Tibial nerve (tissue), 4 donors: ENCODE measurements at regions not wholly inside any gene's neighbourhood (a gene's known extent, or its start where the extent isn't known, plus 50 kb on each side); places are given as distances from the start of the nearest gene placed in this dataset.

Experiments used
- DNase-seq, 2 donors: peaks; one replicate each; pipeline ENCODE4 v3.0.0-alpha.2; 2019; ENCODE audit warnings: low spot score in 2 of 2
- H3K27ac ChIP-seq, 4 donors: fragments of 200-600 bp; sonication (generic) in 3 of 4; one replicate each; pipeline ENCODE4 v1.5.1; 2017 to 2019; ENCODE audit warnings: mild to moderate bottlenecking in 1 of 4
- H3K27me3 ChIP-seq, 2 donors: fragments of 200-600 bp; sonication (generic) in 1 of 2; one replicate each; pipeline versions ENCODE4 v1.5.1 to v1.6.0; 2017 to 2019
- H3K36me3 ChIP-seq, 3 donors: fragments of 200-600 bp; sonication (generic); one replicate each; pipeline ENCODE4 v1.5.1; 2018 to 2019
- H3K4me1 ChIP-seq, 4 donors: fragments of 200-600 bp; sonication (generic) in 3 of 4; one replicate each; pipeline ENCODE4 v1.5.1; 2017 to 2019
- H3K4me3 ChIP-seq, 4 donors: fragments of 200-600 bp; sonication (generic) in 3 of 4; one replicate each; pipeline ENCODE4 v1.5.1; 2017 to 2019; ENCODE audit warnings: mild to moderate bottlenecking in 1 of 4, moderate library complexity in 1 of 4
- H3K9me3 ChIP-seq, 4 donors: fragments of 200-600 bp; sonication (generic) in 3 of 4; one replicate each; pipeline ENCODE4 v1.5.1; 2017 to 2019
- CTCF ChIP-seq, 5 experiments: fragments of 200-600 bp in 3 of 5; fragments of 450-650 bp in 2 of 5; sonication (generic) in 3 of 5; IDR thresholded peaks; one replicate each; pipeline ENCODE4 v1.5.1; 2016 to 2019; ENCODE audit warnings: antibody characterized with exemption in 5 of 5, mild to moderate bottlenecking in 3 of 5, moderate library complexity in 2 of 5
- EP300 ChIP-seq, 2 donors: sonication (generic); formaldehyde crosslinking; IDR thresholded peaks; one replicate each; pipeline ENCODE4 v1.6.1; 2017; ENCODE audit warnings: antibody characterized with exemption in 2 of 2, mild to moderate bottlenecking in 1 of 2
- POLR2A ChIP-seq, 2 donors: fragments of 450-650 bp; IDR thresholded peaks; one replicate each; pipeline ENCODE4 v1.6.1; 2017; ENCODE audit warnings: antibody characterized with exemption in 2 of 2, mild to moderate bottlenecking in 2 of 2, moderate library complexity in 2 of 2
- WGBS, 2 donors: methylation state at CpG; one replicate each; pipeline ENCODE4 v1.1.5; 2018; 5-methylcytosine and 5-hydroxymethylcytosine counted together

GRCh38 chr7:34454381-34454780, 203.6 kb upstream of the NPSR1 start:
- Histone ChIP-seq H3K27me3 (no peaks in the 10 kb centered on the region), H3K4me1 (no peaks in the 10 kb centered on the region), H3K4me3 (no peak overlapping the region), H3K9me3 (no peaks in the 10 kb centered on the region), H3K36me3 (no peaks in the 10 kb centered on the region), H3K27ac (no peak overlapping the region)
- 74 to 75% methylated on average over 4 of the region's 4 CpGs for WGBS, 2 donors
- DNase-seq, result no peak
- TF ChIP-seq POLR2A (IDR thresholded peaks at IDR 0.05), result no peak
- TF ChIP-seq EP300 (IDR thresholded peaks at IDR 0.05), result no peak
- no peak for TF ChIP-seq CTCF (IDR thresholded peaks at IDR 0.05)

- TF ChIP-seq EP300 (IDR thresholded peaks at IDR 0.05) (no peak), CTCF (IDR thresholded peaks at IDR 0.05) (no peak), POLR2A (IDR thresholded peaks at IDR 0.05) (no peak)
- H3K9me3 ChIP-seq, result no peaks in the 10 kb centered on the region
- H3K36me3 ChIP-seq, result no peaks in the 10 kb centered on the region
- H3K4me1 ChIP-seq, result no peaks in the 10 kb centered on the region
- no peak overlapping the region for H3K4me3 ChIP-seq
- DNase-seq, result no peak
- no peaks in the 10 kb centered on the region for H3K27me3 ChIP-seq
- WGBS, 2 donors, result 82 to 90% methylated on average over 7 of the region's 7 CpGs
- H3K27ac ChIP-seq, result no peak overlapping the region
These were observed 200.7 kb upstream of the NPSR1 start for GRCh38 chr7:34457329-34457728.

GRCh38 chr7:34463830-34464229, 194.2 kb upstream of the NPSR1 start:
- Histone ChIP-seq H3K36me3 (no peaks in the 10 kb centered on the region), H3K4me1 (no peaks in the 10 kb centered on the region), H3K9me3 (peaks cover 0 to 13% (median 0%) of the 10 kb centered on the region in 4 donors), H3K4me3 (no peak overlapping the region), H3K27me3 (no peaks in the 10 kb centered on the region), H3K27ac (no peak overlapping the region)
- TF ChIP-seq POLR2A (IDR thresholded peaks at IDR 0.05) (no peak), CTCF (IDR thresholded peaks at IDR 0.05) (no peak), EP300 (IDR thresholded peaks at IDR 0.05) (no peak)
- 80 to 82% methylated on average over 1 of the region's 1 CpG for WGBS, 2 donors
- no peak for DNase-seq

- TF ChIP-seq POLR2A (IDR thresholded peaks at IDR 0.05) (no peak), CTCF (IDR thresholded peaks at IDR 0.05) (no peak), EP300 (IDR thresholded peaks at IDR 0.05) (no peak)
These were observed 186.2 kb upstream of the NPSR1 start for GRCh38 chr7:34471844-34472243.

GRCh38 chr7:34486371-34486770, 171.6 kb upstream of the NPSR1 start:
- 60 to 67% methylated on average over 4 of the region's 4 CpGs for WGBS, 2 donors
- H3K27ac ChIP-seq, result no peak overlapping the region
- H3K27me3 ChIP-seq, result no peaks in the 10 kb centered on the region
- no peaks in the 10 kb centered on the region for H3K36me3 ChIP-seq
- H3K9me3 ChIP-seq, result no peaks in the 10 kb centered on the region
- TF ChIP-seq POLR2A (IDR thresholded peaks at IDR 0.05), result no peak
- TF ChIP-seq CTCF (IDR thresholded peaks at IDR 0.05), result no peak
- TF ChIP-seq EP300 (IDR thresholded peaks at IDR 0.05), result no peak
- no peaks in the 10 kb centered on the region for H3K4me1 ChIP-seq
- DNase-seq, result no peak
- no peak overlapping the region for H3K4me3 ChIP-seq

More at GRCh38 chr7:34471844-34472243, 186.2 kb upstream of the NPSR1 start:
- no peak for DNase-seq
- H3K27me3 ChIP-seq, result no peaks in the 10 kb centered on the region
- H3K9me3 ChIP-seq, result peaks cover 0 to 36% (median 0%) of the 10 kb centered on the region in 4 donors
- no peak overlapping the region for H3K4me3 ChIP-seq
- no peak overlapping the region for H3K27ac ChIP-seq
- H3K4me1 ChIP-seq, result no peaks in the 10 kb centered on the region
- H3K36me3 ChIP-seq, result no peaks in the 10 kb centered on the region
